ENCODE measurements at regions not wholly inside any gene's neighbourhood (a gene's known extent, or its start where the extent isn't known, plus 50 kb on each side); places are given as distances from the start of the nearest gene placed in this dataset.

- Mint-ChIP-seq H3K27me3 (ENCODE audit: insufficient read depth) (no peaks in the 10 kb centered on the region; the same call in 1 of the 2 replicates), H3K27ac (peak overlapping the region; percentile 57; the same call in 1 of the 2 replicates), H3K36me3 (ENCODE audit: low read depth) (peaks cover 18% of the 10 kb centered on the region), H3K4me3 (0 out of 2 replicates have a peak overlapping the region, but pooled peaks have one; percentile 3), H3K9me3 (no peaks in the 10 kb centered on the region), H3K4me1 (ENCODE audit: low read depth) (peaks cover 87% of the 10 kb centered on the region)
- TF ChIP-seq CTCF (IDR thresholded peaks at IDR 0.05): no peak
- DNase-seq: no peak
Measured at GRCh38 chr12:46453428-46453827, 80.9 kb upstream of the SLC38A2 start.

GRCh38 chr12:46452776-46453175 lies 80.2 kb upstream of the SLC38A2 start:
- no peak for DNase-seq
- Mint-ChIP-seq H3K4me3 (no peak overlapping the region), H3K9me3 (no peaks in the 10 kb centered on the region), H3K36me3 (ENCODE audit: low read depth) (peaks cover 23% of the 10 kb centered on the region), H3K27ac (peak overlapping the region; percentile 57), H3K4me1 (ENCODE audit: low read depth) (peaks cover 81% of the 10 kb centered on the region), H3K27me3 (ENCODE audit: insufficient read depth) (no peaks in the 10 kb centered on the region; the same call in none of the 2 replicates)
- TF ChIP-seq CTCF (IDR thresholded peaks at IDR 0.05): no peak

- TF ChIP-seq CTCF (IDR thresholded peaks at IDR 0.05): no peak
- H3K4me3 Mint-ChIP-seq: no peak overlapping the region; the same call in 1 of the 2 replicates
- peak overlapping the region; percentile 57 for H3K27ac Mint-ChIP-seq
- DNase-seq: peak; percentile 63
- peaks cover 78% of the 10 kb centered on the region for H3K4me1 Mint-ChIP-seq (ENCODE audit: low read depth)
- no peaks in the 10 kb centered on the region for H3K9me3 Mint-ChIP-seq
- H3K27me3 Mint-ChIP-seq (ENCODE audit: insufficient read depth): no peaks in the 10 kb centered on the region; the same call in 1 of the 2 replicates
- peaks cover 29% of the 10 kb centered on the region for H3K36me3 Mint-ChIP-seq (ENCODE audit: low read depth)
Measured at GRCh38 chr12:46452061-46452615, 79.6 kb upstream of the SLC38A2 start.

- Mint-ChIP-seq H3K27ac (peak overlapping the region; percentile 82), H3K27me3 (ENCODE audit: insufficient read depth) (no peaks in the 10 kb centered on the region; the same call in 1 of the 2 replicates), H3K4me1 (ENCODE audit: low read depth) (peaks cover 76% of the 10 kb centered on the region), H3K4me3 (peak overlapping the region; percentile 55), H3K9me3 (no peaks in the 10 kb centered on the region), H3K36me3 (ENCODE audit: low read depth) (peaks cover 30% of the 10 kb centered on the region)
- no peak for DNase-seq
- no peak for TF ChIP-seq CTCF (IDR thresholded peaks at IDR 0.05)
Measured at GRCh38 chr12:46451276-46452021, 78.9 kb upstream of the SLC38A2 start.

- no peak for DNase-seq
- no peak for TF ChIP-seq CTCF (IDR thresholded peaks at IDR 0.05)
- Mint-ChIP-seq H3K4me3 (no peak overlapping the region), H3K9me3 (no peaks in the 10 kb centered on the region), H3K4me1 (ENCODE audit: low read depth) (peaks cover 76% of the 10 kb centered on the region), H3K27me3 (ENCODE audit: insufficient read depth) (no peaks in the 10 kb centered on the region; the same call in 1 of the 2 replicates), H3K27ac (peak overlapping the region; percentile 44), H3K36me3 (ENCODE audit: low read depth) (peaks cover 24% of the 10 kb centered on the region)
Measured at GRCh38 chr12:46450279-46450748, 77.7 kb upstream of the SLC38A2 start.

All from HFFc6 (cell line).